ENCODE measurements at regions not wholly inside any gene's neighbourhood (a gene's known extent, or its start where the extent isn't known, plus 50 kb on each side); places are given as distances from the start of the nearest gene placed in this dataset.
"Not testable (repeated sequence)": the region's sequence is repeated elsewhere in the genome, so short reads cannot be mapped to it uniquely, and the experiment has no call there.

DNA sequence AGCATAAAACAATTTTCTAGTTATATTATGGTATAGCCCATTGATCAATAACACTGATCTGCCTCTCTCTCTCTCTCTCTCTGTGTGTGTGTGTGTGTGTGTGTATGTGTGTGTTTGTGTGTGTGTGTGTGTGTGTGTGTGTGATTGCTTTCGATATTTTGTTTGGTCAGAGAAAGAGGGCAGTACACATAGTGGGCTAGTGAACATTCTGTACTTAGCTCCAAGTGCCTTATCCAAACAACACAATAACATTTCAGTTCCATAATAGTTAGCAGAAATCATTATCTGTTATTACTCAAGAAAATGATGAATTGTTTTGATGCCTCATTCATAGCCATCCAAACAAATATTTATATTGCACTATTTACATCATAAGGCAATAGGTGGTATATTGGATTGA lies 979.1 kb upstream of the CITED2 start:
- intact Hi-C loops (cut with DNase I) = no loop called here
- no peak for DNase-seq

DNA sequence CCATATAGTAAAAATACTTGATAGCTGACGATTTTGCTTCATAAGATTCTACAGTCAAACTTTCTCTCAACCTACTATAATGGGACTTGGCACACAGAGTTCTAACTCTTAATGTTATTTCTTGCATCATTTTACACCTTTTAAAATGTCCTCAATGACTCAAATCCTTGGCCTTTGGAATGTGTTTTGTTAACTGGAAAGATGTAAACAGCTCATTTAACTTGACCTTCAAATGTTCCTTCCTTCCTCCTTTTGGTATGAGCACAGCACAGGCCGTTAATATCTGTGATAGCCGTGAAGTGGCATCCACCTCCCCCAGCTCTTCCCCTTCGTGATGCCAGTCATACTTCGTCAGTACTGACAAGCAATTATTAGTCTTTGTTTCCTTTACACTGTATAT lies 972.0 kb upstream of the CITED2 start:
- intact Hi-C loops (cut with DNase I) = no loop called here
- no peak for DNase-seq

GRCh38 chr6:140345935-140346334 lies 971.5 kb upstream of the CITED2 start:
- intact Hi-C loops (cut with DNase I) = no loop called here
- DNase-seq = no peak

DNA sequence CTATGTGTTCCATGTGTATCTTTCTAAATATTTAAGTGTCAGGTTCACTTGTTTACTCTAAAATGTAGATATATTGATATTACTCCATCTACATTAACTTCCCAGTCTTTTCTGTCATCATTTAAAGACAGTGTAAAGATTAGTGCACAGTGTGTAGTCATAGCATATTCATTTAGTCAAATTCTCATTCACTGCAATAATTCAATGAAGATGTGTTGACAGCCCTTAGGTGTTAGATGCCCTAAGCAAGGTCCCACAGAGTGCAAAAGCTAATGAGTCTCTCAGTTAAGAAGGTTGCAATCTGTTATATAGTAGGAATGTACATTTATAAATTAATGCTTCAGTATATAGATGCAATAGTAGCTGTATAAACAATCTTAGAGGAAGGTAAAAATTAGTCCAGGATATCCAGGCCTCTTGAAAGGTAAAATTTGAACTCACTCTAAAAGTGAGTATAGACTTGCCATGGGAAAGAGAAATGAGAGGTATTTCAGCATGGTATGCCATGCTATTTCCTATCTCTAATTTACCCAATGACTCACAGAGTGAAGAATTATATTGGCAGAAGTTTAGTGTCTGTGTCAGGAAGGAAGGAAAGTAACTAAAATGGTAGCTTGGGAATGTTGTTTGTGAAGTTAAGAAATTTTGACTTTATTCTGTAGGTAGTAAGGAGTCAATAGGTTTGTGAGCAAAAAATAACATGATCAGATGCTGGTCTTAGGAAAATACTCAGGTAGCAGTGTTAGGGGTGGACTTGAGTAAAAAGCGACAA lies 969.9 kb upstream of the CITED2 start:
- no peak for DNase-seq
- intact Hi-C loops (cut with DNase I) = no loop called here

- intact Hi-C loops (cut with DNase I) = no loop called here
- DNase-seq = no peak
Observed at GRCh38 chr6:140343128-140343527, 968.7 kb upstream of the CITED2 start.

DNA sequence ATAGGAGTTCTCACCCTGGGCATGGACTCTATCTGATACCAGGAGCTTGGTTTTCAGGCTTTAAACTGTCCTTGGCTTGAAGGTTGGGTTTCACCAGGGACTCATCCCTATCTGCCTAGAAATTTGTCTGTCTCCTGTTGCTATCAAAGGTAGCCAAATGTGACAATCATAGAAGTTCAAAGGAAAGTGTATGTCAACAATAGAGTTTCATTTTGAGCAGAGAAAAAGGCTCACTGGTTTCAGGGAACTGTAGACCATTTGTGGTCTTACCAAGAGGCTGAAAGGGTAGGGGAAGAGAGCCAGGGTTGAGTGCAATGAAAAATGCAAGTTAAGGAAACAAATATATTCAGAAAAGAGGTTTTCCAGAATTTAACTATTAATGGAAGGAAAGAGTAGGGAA lies 966.8 kb upstream of the CITED2 start:
- no peak for DNase-seq
- intact Hi-C loops (cut with DNase I) = no loop called here

DNA sequence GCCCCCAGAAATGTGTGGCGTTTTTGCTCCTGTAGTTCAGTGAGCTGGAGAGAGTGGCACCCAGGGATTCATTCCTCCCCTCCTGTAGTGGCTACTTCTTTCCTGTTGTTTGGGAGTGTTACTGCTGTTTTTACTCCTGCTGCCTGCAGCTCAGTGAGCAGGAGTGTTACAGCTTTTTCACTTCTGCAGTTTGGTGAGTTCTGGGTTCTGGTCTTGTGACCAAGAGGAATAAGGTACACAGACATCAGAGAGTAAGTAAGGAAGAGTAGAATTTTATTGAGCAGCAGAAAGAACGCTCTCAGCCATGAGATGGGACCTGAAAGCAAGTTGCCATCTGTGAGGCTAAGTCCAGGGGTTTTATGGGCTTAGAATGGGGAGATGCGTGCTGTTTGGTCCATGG lies 966.3 kb upstream of the CITED2 start:
- no peak for DNase-seq
- intact Hi-C loops (cut with DNase I) = no loop called here

DNA sequence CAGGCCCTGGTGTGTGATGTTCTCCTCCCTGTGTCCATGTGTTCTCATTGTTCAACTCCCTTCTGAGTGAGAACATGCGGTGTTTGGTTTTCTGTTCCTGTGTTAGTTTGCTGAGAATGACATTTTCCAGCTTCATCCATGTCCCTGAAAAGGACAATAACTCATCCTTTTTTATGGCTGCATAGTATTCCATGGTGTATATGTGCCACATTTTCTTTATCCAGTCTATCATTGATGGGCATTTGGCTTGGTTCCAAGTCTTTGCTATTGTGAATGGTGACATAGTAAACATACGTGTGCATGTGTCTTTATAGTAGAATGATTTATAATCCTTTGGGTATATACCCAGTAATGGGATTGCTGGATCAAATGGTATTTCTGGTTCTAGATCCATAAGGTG lies 964.6 kb upstream of the CITED2 start:
- intact Hi-C loops (cut with DNase I); DNase-seq: not testable (repeated sequence)

GRCh38 chr6:140321891-140322290 lies 947.4 kb upstream of the CITED2 start:
- DNase-seq = no peak
- intact Hi-C loops (cut with DNase I) = no loop called here

DNA sequence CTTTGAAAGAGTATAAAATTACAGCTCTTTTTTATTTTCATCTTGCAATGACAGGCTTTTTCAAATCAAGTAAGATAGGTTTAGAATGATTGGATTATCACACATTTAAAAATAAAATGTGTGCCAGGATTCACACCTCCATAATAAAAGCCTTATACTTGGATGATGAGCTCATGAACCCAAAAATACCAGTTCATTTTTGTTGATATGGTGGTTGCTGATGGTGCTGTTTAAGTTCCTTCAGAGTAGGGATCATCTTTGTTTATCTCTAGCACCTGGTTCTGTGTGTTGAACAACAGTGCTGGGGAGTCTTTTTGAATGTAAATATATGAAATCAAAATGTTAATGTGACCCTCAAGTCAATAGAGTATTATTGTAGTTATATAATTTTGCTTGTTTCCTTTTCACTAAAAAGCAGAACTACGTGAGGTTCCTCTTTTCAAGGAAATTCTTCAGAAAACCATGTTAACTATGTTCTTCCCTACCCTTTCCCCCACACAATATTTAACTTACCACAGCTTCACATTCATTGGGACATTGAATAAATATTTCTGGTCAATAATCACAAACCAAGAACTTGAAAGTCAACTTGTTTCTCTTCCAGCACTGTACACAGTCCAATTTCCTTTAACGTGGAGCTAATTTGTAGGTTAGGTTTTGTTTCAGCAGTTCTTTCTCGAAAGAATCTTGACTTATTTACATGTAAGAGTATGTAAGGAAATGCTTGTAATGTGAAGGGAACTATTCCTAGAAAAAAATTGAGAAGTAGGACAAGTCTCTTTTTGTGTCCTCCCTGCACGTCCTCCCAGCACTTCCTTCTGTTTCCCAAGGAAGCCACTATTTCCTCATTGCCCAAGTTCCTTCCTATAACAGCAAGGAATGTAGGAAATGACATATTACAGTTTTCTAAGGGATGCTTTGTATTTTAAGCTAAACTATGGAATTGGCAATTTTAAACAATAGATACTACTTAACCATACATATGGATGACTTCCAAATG lies 945.9 kb upstream of the CITED2 start:
- intact Hi-C loops (cut with DNase I) = no loop called here
- DNase-seq = no peak

GRCh38 chr6:140319209-140319608 lies 944.8 kb upstream of the CITED2 start:
- DNase-seq = no peak
- intact Hi-C loops (cut with DNase I) = no loop called here

DNA sequence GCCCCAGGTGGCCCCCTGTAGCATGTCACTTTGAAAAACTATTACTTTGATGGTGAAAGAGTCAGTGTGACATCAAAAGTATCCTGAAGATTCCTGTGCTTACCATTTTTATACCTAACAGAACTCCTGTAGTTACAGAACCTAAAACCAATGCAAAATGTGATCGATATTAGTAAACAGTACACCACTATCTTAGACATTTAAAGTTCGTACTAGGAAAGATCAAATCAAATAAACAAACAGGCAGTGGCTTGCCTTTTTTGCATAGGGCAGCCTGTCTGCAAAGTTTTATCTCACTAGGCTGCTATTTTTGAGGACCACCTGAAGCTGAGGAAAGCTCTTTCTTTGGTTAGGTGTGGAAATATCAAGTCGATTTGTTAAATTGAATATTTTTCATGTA lies 944.0 kb upstream of the CITED2 start:
- no peak for DNase-seq
- intact Hi-C loops (cut with DNase I) = no loop called here

DNA sequence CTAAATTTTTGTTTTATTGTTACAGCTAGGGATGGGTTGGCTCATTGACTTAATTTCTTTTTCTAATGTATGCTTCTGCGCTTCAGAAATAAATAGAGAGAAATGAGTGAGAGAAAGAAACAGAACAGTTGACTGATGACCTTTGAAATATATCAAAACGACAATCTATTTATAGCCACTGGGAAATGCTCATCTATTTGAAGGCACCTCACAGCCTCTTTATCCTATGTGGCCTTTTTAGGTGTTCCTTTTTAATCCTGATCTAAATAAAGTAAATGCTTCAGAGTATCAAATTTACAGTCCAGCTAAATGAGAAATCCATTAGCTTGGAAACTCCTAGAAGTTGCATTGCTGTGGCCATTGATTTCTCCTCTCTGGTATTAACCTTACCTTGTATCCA lies 943.5 kb upstream of the CITED2 start:
- intact Hi-C loops (cut with DNase I) = no loop called here
- DNase-seq = no peak

DNA sequence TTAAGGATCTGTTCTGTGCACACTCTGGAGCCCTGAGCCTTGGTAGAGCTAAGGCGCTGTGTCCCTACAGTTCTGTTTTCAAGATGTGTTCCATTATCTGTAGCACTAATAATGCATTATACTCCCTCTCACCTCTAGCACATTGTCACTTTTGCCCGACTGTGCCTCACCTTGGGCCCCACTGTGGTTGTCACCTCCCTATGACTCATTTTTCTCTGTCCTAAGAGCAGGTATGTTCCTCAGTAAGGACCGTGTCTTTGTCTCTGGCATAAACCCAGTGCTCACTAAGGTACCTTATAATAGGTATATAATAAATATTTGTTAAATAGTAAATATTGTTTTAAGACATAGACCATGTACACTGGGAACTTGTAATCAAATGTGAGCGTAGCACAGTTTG lies 942.5 kb upstream of the CITED2 start:
- intact Hi-C loops (cut with DNase I) = no loop called here

DNA sequence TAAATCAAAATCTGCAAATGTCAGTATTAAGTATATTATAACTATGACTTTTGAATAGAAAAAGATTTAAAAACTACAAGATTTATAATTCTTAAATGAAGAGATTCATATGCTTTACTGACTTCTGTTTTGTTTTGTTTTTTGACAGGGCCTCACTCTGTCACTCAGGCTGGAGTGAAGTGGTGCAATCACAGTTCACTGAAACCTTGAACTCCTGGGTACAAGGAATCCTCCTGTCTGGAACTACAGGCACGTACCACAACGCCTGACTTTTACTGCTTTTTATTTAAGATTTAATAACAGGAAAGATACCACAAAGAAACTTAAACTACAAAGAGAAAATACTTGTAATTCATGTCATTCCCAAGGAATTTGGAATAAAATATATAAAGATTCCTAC lies 940.2 kb upstream of the CITED2 start:
- intact Hi-C loops (cut with DNase I) = no loop called here
- no peak for DNase-seq

More for the DNA sequence above, 942.5 kb upstream of the CITED2 start:
- no peak for DNase-seq

- intact Hi-C loops (cut with DNase I) = no loop called here
Observed at GRCh38 chr6:140311146-140311545, 936.7 kb upstream of the CITED2 start.

DNA sequence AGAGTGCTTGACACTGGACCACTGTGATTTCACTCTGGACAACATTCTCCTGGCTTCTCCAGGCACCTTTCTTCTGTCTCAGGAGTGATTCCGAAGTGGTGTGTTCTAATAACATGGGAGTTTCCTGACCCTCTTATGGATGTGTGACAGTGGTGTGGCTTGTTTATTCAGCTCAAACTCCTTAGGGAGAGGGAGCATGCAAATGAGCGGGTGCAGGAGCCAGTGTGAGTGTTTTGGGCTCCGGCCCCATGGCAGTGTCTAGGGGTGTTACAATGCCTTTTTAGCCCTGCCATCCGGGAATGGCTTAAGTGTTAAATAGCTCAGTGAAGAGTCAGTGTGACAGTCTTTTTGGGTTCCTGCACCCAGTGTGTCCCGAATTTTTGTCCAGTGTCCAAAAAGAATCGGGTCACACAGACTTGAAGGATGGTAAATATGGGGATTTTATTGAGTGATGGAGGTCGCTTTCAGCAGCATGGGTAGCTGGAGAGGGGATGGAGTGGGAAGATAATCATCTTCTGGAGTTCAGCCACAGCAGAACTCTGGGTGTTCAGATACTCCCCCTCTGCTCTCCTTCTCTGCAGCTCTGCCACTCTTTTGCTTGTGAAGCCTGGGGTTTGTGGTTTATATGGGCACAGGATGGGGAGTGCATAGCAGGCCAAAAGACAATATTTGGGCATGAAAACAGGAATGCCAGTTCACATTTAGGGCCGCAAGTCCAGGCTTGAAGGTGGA lies 928.9 kb upstream of the CITED2 start:
- no peak for DNase-seq
- intact Hi-C loops (cut with DNase I) = no loop called here

More at GRCh38 chr6:140311146-140311545, 936.7 kb upstream of the CITED2 start:
- no peak for DNase-seq

DNA sequence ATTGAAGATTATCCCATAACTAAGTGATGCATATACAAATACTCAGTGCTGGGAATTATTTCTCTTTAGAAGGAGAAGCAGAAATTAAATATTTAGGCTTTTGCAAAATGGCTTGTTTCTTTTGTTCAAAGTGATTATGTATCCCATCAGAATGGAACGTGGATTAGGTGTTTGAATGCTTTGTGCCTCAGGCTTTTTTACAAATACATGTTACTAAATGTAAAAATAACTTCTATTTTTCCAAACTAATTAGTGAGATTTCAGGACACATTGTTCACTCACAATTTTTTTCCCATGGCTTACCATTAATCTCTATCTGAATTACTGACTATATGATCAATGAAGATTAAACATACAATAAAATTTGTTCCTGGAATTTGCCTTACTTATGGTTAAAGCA lies 925.9 kb upstream of the CITED2 start:
- intact Hi-C loops (cut with DNase I) = no loop called here
- DNase-seq = no peak

DNA sequence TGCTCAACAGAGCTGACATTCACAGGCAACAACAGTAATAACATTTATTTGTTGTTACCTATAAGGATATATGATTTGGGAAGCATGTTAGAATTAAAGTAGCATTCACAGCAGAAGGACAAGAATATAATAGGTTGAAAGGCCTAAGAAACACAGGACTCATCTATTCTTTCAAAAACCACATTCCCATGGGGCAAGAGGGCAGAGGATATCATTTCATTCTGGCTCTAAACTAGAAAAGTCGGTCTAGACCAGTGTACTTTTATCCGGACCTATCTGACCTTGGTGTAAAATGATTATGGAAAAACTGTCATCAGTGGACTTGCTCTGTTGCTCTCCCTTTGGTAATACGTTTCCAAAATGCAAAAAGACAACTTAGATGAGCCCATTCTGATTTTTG lies 914.7 kb upstream of the CITED2 start:
- intact Hi-C loops (cut with DNase I) = no loop called here

DNA sequence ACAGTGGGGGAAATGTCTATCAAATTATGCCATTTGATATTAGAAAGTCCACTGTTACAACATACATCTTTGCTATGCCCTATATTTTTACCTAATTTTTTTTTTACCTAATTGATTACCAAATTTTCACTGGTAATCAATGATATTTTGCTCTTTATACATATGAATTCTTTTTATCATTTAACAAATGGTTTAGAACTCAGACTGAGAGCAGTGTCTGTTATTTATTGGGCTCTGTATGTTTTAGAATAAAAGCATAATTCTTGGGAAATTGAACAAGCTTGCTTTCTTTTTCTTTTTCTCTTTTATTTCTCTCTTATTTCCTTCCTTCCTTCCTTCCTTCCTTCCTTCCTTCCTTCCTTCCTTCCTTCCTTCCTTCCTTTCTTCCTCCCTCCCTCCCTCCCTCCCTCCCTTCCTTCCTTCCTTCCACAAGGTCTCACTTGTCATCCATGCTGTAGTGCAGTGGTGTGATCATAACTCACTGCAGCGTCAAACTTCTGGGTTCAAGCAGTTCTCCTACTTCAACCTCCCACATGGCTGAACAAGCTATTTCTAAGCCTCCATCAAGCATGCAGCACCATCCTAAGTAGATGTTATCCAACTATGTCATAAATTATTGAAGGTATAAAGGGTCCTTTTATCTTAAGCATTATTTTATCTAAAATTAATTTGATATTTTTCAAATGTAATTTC lies 911.7 kb upstream of the CITED2 start:
- no peak for DNase-seq
- intact Hi-C loops (cut with DNase I) = no loop called here

More for the DNA sequence above, 914.7 kb upstream of the CITED2 start:
- DNase-seq = no peak

Measured in posterior cingulate gyrus (tissue), 11 donors.